NCI-H82 treated with DMSO at 0.1 percent for 48 hours (cell line): ENCODE measurements at regions not wholly inside any gene's neighbourhood (a gene's known extent, or its start where the extent isn't known, plus 50 kb on each side); places are given as distances from the start of the nearest gene placed in this dataset.

Experiments used
- DNase-seq: peaks from one replicate; lab custom pipeline; 2025; ENCODE audit not compliant: unreplicated experiment; lab: John Stamatoyannopoulos, UW

DNA sequence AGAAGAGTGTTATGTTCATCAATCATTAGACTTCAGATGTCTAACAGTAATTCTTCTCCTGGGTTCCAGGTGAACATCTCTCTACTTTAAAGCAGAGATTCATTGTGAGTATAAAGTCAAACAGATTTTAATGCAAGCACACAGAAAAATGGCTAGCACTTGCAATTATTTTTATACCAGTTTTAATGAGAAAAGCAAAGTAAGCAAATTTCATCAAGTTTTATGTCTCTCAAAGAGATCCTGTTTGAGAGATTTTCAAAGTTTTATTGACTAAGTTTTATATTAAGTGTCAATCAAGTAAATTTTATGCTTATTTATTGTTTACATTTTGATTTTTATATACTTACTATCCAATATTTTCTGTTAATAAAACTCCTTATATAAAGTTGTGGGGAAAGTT lies 1628.5 kb downstream of the HACE1 start:
- DNase-seq: no peak

DNA sequence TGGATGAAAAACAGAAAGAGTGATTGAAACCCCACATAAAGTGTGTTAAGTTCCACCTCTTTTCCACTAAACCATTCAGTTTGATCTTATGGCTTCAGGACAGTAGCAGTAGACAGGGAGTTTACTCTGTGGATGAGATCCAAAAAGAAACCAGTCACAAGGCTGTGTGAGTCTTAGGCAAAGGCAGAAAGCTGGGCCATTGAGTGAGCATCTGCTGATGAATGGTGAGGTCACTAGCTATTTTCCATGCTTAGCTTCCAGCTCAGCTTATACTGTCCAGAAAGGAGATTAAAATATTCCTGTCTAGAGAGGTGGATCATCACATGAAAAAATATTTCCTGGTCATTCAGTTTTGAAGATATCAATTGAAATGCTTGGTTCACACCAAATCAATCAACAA lies 1643.9 kb downstream of the HACE1 start:
- no peak for DNase-seq

DNA sequence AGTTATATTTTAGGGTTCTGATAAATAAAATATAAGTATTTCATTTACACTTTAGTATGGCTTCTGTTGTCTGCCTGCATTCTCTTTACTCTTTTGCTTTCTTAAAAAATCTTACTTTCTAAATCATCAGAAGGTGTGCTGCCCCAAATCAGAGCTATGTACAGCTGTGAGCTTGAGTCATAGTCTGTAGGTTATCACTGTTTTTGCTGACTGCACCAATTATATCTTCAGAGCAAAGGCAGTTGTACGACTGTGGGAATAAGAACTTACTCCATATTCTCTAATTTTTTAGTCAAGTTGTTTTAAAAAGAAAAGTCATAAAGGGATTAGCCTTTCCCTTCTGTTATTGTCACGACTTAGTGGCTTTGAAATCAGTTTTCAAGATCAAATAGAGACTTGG lies 1649.0 kb downstream of the HACE1 start:
- no peak for DNase-seq

DNA sequence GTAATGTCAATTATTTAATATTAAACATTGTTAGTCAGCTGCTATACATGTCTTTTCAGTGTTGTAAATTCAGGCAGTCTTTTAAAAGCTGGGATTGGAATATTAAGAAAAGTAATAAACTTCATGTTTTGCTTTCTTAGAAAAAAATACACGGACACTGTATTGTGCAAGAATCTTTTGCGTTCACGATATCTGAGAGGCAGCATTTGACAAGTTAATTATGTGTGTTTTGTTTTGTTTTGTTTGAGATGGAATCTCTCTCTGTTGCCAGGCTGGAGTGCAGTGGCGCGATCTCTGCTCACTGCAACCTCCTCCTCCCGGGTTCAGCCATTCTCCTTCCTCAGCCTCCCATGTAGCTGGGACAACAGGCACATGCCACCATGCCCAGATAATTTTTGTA lies 1661.3 kb downstream of the HACE1 start:
- DNase-seq: no peak

DNA sequence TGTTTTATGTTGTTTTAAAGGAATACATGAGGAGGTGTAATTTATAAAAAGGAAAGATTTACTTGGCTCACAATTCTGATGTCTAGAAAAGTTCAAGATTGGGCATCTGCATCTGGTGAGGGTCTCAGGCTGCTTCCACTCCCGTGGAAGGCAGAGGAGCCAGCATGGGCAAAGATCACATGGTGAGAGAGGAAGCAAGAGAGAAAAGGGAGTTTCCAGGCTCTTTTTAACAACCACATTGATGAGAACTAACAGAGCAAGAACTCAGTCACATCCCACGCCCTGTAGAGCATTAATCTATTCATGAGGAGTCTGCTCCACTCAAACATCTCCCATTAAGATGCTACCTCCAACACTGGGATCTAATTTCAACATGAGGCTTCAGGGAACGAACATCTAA lies 1666.3 kb downstream of the HACE1 start:
- no peak for DNase-seq

DNA sequence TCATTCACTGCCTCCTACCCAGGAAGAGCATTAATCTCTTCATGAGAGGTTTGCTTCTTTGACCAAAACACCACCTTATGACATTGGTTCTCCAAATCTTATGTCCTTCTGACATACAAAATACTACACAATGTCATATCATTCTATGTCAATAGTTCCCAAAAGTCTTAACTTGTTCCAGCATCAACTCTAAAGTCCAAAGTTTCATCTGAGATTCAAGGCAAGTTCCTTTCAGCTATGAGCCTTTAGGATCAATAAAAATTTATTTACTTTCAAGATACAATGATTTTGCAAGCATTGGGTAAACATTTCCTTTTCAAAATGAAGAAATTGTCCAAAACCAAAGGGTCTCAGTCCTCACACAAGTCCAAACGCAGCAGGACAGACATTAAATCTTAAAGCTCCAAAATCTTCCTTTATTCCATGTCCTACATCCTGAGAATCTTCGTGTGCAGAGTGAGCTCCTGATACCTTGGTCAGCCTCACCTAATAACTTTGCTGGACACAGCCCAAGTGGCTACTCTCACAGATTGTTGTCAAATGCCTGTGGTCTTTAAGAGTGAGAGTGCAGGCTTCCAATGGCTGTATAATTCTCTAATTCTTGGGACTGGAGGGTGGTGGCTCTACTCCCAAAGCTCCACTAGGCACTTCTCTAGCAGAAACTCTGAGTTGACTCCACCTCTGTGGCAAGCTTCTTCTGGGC lies 1668.2 kb downstream of the HACE1 start:
- DNase-seq: no peak

DNA sequence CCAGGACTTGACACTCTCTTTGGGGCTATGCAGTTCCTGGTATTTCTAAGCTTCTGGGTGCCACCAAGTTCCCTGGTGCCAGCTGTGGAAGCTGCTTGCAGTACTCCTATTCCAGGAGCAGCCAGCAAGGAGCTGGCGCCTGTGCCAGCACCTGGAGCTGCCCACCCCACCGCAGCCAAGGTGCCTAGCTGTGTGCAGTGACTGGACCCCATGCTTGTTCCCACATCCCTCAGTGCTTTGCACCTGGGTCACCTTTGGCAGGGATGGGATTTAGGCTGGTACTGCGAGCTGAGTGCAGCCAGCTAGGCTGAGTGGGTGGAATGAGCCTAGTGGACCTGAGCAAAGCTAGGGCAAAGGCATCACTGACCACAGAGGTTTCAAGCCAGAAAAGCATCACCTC lies 1674.9 kb downstream of the HACE1 start:
- DNase-seq: no peak

DNA sequence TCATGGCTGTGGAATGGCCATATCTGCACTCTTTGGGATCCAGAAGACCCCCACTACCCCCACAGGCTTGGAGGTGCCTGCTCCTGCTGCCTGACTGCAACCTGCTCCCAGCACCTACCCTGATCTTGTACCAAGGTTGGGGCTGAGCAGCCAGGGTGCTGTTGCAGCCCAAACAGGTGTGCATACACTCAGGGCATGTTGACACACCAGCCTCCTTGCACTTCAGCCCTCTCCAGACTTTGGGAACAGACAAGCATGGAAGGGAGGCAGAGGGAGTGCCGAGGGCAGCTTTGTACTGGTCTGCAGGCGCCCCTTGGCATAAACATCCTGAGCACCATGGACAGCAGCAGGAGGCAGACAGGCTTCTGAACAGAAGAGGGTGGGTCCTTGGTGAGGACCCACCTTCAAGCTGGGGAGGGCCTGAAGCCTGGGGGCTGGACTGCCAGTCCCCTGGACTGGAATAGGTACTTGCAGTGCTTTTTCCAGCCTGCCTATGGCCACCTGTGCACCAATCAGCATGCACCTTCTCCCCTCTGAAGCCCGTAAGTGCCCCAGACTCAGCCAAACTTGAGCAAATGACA lies 1675.8 kb downstream of the HACE1 start:
- no peak for DNase-seq

DNA sequence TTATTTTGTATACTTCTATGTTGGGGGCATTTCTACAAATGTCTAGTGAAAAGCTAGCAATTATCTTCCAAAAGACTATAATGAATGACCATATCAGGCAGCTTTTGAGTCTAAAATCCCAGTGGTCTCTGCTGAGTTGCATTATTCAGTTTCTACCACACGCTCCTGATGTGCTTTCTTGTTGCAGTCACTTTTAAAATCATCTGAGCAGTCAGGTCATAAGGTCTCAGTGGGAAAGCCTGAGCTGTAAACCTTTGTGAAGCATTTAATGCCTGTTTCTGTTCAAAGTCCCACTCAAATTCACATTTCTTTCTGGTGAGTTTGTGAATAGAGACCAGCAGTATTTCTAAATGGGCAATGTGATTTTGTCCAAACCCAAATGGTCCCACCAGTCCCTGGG lies 1681.5 kb downstream of the HACE1 start:
- no peak for DNase-seq

DNA sequence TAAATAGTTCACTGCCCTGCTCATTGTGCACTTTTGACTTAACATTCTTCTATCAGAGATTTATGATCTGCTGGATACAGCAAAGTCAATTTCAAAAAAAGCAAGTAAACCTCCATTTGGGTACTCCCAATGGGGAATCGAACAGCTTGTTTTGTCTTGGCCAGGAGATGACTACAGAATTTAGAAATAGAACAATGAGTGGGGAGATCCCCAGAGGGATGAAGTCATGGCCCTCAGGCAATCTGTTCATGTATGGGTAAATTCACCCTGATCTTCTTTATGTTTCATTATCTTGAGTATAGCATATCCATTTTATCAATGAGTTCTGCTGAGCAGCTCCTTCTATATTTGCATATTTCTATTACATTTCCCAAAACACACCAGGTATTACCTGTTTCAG lies 1681.9 kb downstream of the HACE1 start:
- DNase-seq: no peak

DNA sequence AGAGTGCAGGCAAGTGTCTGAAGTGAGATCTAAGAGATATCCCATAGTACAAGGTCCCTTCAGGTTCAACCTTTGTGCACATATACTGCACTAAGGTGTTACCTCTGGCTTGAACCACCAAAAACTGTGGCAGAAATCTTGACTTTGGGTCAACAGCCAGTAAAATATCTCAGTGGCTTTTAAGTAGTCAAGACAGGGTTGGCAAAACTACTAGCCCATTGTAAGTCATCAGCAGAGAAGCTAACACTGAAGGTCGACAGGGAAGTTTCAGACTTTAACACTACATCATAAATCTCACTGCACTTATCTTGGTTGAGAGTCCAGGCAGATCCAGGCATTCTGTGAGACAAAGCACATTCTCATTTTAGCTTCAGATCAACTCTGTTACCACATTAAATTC lies 1684.7 kb downstream of the HACE1 start:
- no peak for DNase-seq

DNA sequence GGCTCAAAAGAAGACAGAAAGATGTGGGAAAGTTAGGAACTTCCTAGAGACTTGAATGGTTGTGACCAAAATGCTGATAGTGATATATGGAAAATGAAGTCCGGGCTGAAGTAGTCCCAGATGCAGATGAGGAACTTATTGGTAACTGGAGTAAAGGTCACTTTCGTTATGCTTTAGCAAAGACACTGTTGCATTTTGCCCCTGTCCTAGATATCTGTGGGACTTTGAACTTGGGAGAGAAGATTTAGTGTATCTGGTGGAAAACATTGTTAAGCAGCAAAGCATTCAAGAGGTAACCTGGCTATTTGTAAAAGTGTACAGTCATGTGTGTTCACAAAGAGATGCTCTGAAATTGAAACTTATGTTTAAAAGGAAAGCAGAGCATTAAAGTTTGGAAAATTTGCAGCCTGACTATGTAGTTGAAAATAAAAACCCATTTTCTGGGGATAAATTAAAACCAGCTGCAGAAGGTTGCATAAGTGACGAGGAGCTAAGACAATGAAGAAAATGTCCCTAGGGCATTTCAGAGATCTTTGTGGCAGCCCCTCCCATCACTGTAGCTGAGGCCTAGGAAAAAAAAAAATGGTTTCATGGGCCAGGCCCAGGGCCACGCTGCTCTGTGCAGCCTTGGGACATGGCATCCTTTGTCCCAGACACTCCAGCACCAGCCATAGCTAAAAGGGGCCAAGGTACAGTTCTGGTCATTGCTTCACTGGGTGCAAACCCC lies 1692.2 kb downstream of the HACE1 start:
- no peak for DNase-seq

DNA sequence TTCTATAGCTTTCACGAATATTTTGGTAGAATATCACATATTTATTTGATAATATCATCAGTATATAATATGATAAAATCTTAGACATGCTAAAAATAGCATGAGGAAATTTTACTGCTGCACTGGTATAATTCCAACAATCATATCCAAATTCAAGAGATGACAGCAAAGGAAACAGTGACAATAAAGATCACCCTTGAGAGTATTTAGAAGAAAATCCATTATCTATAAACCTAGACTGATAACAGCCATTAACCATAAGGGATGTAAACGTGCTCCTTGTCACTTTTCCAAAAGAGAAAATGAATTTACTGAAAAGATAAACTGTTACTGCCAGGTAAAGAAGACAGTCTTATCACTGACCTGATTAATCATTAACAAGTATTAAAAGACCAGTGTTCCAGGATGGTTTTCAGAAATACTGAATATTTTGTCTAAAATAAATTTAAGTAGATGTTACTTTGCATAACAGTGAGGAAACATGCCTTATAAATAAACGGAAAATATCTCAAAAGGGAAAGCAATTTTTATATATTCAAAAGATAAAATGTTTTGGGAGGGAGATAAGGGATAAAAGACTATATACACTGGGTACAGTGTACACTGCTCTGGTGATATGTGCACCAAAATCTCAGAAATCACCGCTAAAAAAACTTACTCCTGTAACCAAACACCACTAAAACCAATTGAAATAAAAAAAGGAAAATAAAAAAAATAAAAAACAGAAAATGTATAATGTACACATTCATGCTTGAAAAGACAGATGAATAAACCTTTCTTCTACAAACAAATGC lies 1704.7 kb downstream of the HACE1 start:
- DNase-seq: no peak

DNA sequence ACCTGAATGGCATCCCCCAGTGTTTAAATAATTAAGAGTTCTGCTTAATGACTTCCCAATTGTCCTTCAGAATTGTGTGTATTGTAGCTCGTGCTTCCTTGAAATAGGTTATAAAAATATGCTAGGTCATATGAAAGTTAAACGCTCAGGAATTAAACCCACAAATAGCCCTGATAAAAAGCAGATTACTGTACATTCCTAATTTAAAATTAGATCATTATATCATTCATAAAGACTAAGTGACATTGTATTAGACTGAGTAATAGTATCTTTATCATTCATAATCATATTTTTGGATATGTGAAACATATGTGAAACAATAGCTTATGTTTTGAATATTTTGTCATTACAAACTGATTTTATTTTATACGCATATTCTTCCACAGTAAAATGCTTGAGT lies 1706.7 kb downstream of the HACE1 start:
- DNase-seq: no peak

DNA sequence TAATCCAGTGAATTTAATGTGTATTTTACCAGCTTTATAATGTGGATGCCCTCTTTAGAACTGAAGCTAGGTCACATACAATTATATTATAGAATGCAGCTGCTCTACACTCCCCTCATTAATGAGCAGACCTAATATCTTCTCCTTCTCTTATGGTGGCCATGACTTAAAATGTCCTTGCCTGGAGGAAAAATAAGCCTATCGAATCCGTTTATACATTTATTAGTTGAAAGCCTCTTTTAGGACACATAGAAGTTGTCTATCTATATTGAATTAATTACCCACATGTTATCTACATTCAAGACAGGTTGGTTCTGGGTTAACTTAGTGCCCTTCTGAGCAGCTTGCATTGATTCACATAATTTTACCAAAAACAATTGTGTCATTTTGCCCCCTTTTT lies 1716.8 kb downstream of the HACE1 start:
- no peak for DNase-seq

DNA sequence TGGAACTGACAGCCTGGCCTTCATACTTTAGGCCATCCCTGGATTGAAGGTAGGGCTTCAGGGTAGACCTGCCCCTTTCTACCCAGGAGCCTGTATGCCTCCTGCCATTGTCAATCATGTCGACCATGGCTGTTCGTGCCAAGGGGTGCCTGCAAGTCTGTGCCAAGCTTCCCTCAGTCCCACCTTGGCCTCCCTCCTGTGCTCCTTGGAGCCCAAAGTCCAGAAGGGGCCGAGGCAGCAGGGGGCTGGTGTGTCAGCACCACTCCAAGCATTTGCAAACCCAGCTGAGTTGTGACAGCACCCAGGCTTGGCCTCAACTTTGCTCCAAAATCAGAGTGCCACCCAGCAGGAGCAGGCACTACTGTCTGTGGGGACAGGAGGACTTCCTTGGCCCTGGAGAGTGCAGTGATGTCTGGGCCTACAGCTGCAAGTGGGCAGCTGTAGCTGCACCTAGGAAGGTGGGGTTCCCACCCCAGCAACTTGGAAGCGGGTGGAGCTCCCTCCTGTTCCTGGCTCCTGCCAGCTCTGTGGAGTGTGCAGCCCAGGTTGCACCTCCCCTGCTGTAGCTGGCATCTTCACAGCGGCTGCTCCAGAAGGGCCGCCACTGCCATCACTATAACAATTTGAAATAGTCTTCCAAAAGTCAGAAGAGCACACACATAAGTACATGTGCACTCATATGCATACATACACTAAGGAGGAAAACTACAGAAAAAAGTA lies 1719.3 kb downstream of the HACE1 start:
- no peak for DNase-seq

DNA sequence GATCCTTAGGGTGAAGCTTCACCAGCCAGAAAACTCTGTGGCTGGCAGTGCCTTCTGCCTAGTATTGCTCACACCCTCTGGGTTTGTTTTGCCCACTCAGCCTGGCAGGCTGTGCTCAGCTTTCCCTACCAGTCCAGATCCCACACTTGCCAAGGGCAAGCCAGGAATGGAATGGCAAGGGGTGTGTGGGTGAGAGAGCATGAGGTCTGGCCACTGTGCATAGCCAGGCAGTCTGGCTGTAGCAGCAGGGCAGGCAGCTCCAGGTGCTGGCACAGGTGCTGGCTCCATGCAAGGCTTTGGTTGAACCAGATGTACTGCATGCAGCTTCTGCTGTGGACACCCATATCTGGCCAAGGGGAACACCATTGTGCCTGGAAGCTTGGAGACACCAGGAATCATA lies 1720.3 kb downstream of the HACE1 start:
- DNase-seq: no peak

DNA sequence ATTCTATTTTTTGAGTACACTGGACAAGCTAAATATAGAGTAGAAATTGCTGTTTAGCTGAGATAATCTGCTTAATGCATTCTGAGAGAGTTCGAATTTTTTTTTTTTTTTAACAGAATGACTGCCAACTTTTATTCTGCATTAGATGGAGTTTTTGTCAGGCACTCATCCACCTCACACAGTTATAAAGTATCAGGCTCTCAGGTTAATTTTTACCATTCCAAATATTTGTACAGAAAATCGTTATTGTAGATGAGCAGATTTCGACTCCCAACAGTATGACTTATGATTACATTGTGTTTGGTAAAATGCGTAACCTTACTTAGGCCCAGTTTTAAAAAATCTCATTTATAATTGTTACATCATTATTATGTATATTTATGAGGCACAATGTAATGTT lies 1731.0 kb downstream of the GRIK2 start:
- no peak for DNase-seq

DNA sequence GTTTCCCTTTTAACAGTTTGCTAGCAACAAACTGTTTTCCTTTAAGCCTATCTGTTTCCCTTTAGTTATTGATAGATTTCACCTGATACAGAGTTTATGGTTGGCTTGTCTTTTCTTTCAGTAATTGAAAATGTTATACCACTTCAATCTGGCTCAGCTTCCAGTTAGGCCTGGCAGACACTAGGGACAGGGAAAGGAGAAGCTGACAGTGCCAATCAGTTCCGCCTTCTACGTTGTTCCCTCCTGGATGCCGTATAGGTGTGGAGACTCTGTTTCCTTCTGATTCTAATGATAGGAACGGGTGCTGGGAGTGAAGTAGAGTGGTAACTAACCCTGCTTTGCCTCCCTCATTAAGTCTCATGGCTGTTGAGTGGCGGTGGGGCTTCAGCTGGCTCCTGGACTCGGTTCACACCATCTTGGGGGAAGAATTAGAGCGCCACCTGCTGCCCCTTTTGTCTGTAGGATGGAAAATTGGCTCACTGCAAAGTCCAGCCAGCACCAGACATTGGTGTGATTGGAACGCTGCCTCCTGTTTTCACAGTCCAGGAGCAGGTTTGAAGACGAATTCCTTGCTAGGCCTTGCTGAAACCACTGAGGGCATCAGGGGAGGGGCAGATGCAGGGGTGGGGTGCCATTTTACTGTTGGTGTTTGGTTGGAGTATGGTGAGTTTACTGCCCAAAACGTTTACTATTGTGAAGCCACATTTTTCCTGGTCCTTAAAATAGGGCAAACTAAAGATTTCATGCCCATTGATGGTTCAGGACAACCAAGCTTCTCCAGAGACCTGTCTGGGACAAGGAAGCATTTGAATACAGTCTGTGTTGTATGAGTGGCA lies 1729.5 kb downstream of the GRIK2 start:
- peak; percentile 61 for DNase-seq

DNA sequence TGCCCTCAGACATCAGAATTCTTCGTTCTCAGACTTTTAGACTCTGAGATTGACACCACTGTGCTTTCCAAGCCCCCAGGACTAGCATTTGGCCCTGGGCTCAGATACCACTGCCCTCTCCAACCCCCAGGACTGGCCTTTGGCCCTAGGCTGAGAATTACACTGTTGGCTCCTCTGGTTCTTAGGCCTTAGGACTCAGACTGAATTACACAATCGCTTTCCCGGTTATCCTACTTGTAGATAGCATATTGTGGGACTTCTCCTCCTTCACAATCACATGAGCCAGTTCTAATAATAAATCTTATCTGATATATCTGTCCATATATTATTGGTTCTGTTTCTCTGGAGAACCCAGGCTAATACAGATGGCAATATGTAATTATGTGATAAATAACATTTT lies 1725.5 kb downstream of the GRIK2 start:
- no peak for DNase-seq
